HepG2 (cell line): ENCODE measurements at regions not wholly inside any gene's neighbourhood (a gene's known extent, or its start where the extent isn't known, plus 50 kb on each side); places are given as distances from the start of the nearest gene placed in this dataset.

Experiments used
- ATAC-seq: fragments of 200-7000 bp; cut with Tn5 transposase; 3 replicates; pipeline ENCODE4 v1.9.1; 2020; ENCODE audit warnings: mild to moderate bottlenecking, moderate library complexity
- BruUV-seq: library from RNA; stranded (reverse); fragments of 400-500 nt; replicated peaks from 2 replicates; lab custom pipeline; 2021; lab: Mats Ljungman, UMichigan
- CTCF ChIA-PET: fragments of 300-600 bp; formaldehyde crosslinking; extraction: SDS; loops from one replicate; lab custom pipeline; 2021; ENCODE audit warnings: low total read pairs, inconsistent platforms, low intra/inter-chr PET ratio; lab: Yijun Ruan, JAX
- POLR2A ChIA-PET: fragments of 350-600 bp; sonication (Branson Sonifier 250); formaldehyde crosslinking; loops from one replicate; lab custom pipeline; 2020; ENCODE audit warnings: antibody characterized with exemption, inconsistent platforms; lab: Yijun Ruan, JAX
- DNase-seq: peaks from one replicate; pipeline ENCODE4 v3.0.0-alpha.2; 2015; ENCODE audit warnings: low spot score
- FAIRE-seq: peaks from 3 replicates; lab custom pipeline; 2011; peaks lifted over from hg19 to GRCh38; lab: Jason Lieb, UNC
- H2AFZ ChIP-seq: one replicate; pipeline ENCODE4 v1.6.1; 2011; ENCODE audit warnings: low read length, inconsistent platforms
- H3K27ac ChIP-seq: fragments of 300-600 bp; 3 replicates; pipeline ENCODE4 v1.8.0; 2011; ENCODE audit warnings: mixed run types, mild to moderate bottlenecking, mixed read lengths, low read length, inconsistent platforms; ENCODE audit not compliant: insufficient read depth; ENCODE audit errors: extremely low read length
- H3K27me3 ChIP-seq, 2 experiments: fragments of 200-600 bp in 1 of 2; 2 replicates in 1 of 2; 3 replicates in 1 of 2; pipeline versions ENCODE4 v1.6.0 to v1.8.0; 2011; ENCODE audit warnings: low read length in 2 of 2, mild to moderate bottlenecking in 2 of 2, moderate library complexity in 2 of 2, inconsistent platforms in 1 of 2; ENCODE audit not compliant: insufficient read depth in 2 of 2, control insufficient read depth in 1 of 2
- H3K36me3 ChIP-seq, 2 experiments: fragments of 200-600 bp in 1 of 2; replicated peaks in 1 of 2; 2 replicates in 1 of 2; 3 replicates in 1 of 2; pipeline versions ENCODE4 v1.5.1 to v1.8.0; 2011; ENCODE audit warnings: low read length in 2 of 2, inconsistent platforms in 1 of 2; ENCODE audit not compliant: insufficient read depth in 2 of 2, control insufficient read depth in 1 of 2
- H3K4me1 ChIP-seq: 2 replicates; pipeline ENCODE4 v1.5.1; 2012; ENCODE audit warnings: low read length, inconsistent platforms; ENCODE audit not compliant: insufficient read depth
- H3K4me2 ChIP-seq: 2 replicates; pipeline ENCODE4 v1.6.0; 2011; ENCODE audit warnings: low read depth, low read length, inconsistent platforms
- H3K4me3 ChIP-seq, 3 experiments: fragments of 200-600 bp in 1 of 3; sonication (generic), shearing (Covaris generic) in 1 of 3; replicated peaks in 1 of 3; 2 replicates each; pipeline ENCODE4 v1.5.1; 2011 to 2016; ENCODE audit warnings: low read length in 3 of 3, inconsistent platforms in 2 of 3, low read depth in 2 of 3, mild to moderate bottlenecking in 2 of 3, control low read depth in 1 of 3, mixed read lengths in 1 of 3; ENCODE audit not compliant: insufficient read depth in 1 of 3
- H3K79me2 ChIP-seq: one replicate; pipeline ENCODE4 v1.6.1; 2011; ENCODE audit warnings: low read length, inconsistent platforms; ENCODE audit not compliant: insufficient read depth
- H3K9ac ChIP-seq: 2 replicates; pipeline ENCODE4 v1.6.0; 2011; ENCODE audit warnings: mild to moderate bottlenecking, low read depth, low read length, inconsistent platforms; ENCODE audit not compliant: insufficient read depth
- H3K9me3 ChIP-seq: 2 replicates; pipeline ENCODE4 v1.5.1; 2012; ENCODE audit warnings: mild to moderate bottlenecking, low read length
- H4K20me1 ChIP-seq: 2 replicates; pipeline ENCODE4 v1.6.0; 2011; ENCODE audit warnings: inconsistent platforms, mild to moderate bottlenecking, low read length, moderate library complexity; ENCODE audit not compliant: insufficient read depth
- CBX1 ChIP-seq: IDR thresholded peaks from one replicate; pipeline ENCODE4 v1.6.1; 2016; ENCODE audit warnings: antibody characterized with exemption, low read depth
- DDIT3 ChIP-seq: sonication (generic); formaldehyde crosslinking; IDR thresholded peaks from 2 replicates; pipeline ENCODE4 v1.4.0; 2020; ENCODE audit warnings: mild to moderate bottlenecking, missing genetic modification reagents
- HNF1A ChIP-seq, 2 experiments: sonication (generic) in 1 of 2; formaldehyde crosslinking in 1 of 2; IDR thresholded peaks; 2 replicates each; pipeline versions ENCODE4 v1.4.0 to v1.6.1; 2016 to 2020; ENCODE audit warnings: borderline replicate concordance in 1 of 2, low read depth in 1 of 2, mild to moderate bottlenecking in 1 of 2, missing genetic modification reagents in 1 of 2
- MED1 ChIP-seq: sonication (generic); formaldehyde crosslinking; IDR thresholded peaks from 2 replicates; pipeline ENCODE4 v1.4.0; 2020; ENCODE audit warnings: missing genetic modification reagents
- MTF1 ChIP-seq: sonication (generic); formaldehyde crosslinking; IDR thresholded peaks from 2 replicates; pipeline ENCODE4 v1.5.0; 2020; ENCODE audit warnings: missing genetic modification reagents
- NFE2 ChIP-seq: sonication (generic); formaldehyde crosslinking; IDR thresholded peaks from 2 replicates; pipeline ENCODE4 v1.4.0; 2020; ENCODE audit warnings: missing genetic modification reagents
- SMC3 ChIP-seq: IDR thresholded peaks from 2 replicates; pipeline ENCODE4 v1.6.1; 2011; ENCODE audit warnings: low read length, improper control_type of control experiment
- ZNF460 ChIP-seq: sonication (generic); formaldehyde crosslinking; IDR thresholded peaks from 2 replicates; pipeline ENCODE4 v1.5.1; 2020; ENCODE audit warnings: missing genetic modification reagents, mild to moderate bottlenecking, borderline replicate concordance
- whole genome bisulfite sequencing: methylation state at CpG from one replicate; pipeline ENCODE4 v1.1.6; 2017; ENCODE audit warnings: low lambda C conversion rate; 5-methylcytosine and 5-hydroxymethylcytosine counted together
- in situ Hi-C: cut with HindIII; loops from 2 replicates; pipeline ENCODE4 v1.10.0; 2017; ENCODE audit warnings: low pct_unique_long_range_greater_than_20kb; ENCODE audit not compliant: extremely low pct_ligation_motif_present
- intact Hi-C: fragments of 100-400 bp; cut with micrococcal nuclease; formaldehyde crosslinking; loops from one replicate; pipeline ENCODE4 v1.10.0; 2022; ENCODE audit not compliant: unreplicated experiment

- no peak for ATAC-seq
- H3K79me2 ChIP-seq: no peaks in the 10 kb centered on the region
- no peak for FAIRE-seq
- no peak overlapping the region for H2AFZ ChIP-seq
- in situ Hi-C loops: no loop called here
- no peak overlapping the region for H3K9ac ChIP-seq
- no peak overlapping the region for H3K4me2 ChIP-seq
- DNase-seq: no peak
- no peaks in the 10 kb centered on the region for H3K4me1 ChIP-seq
- H3K27me3 ChIP-seq: 0 out of 5 replicates have a peak, but pooled peaks cover 0 to 4% of the 10 kb centered on the region in 2 experiments
- WGBS: 1% methylated on average over 4 of the region's 4 CpGs
- no peaks in the 10 kb centered on the region for H4K20me1 ChIP-seq
- H3K4me3 ChIP-seq: no peak overlapping the region
- TF ChIP-seq SMC3: no peak
- TF ChIP-seq ZNF460 (CRISPR knock-in tag): no peak
- TF ChIP-seq DDIT3 (CRISPR knock-in tag): no peak
- TF ChIP-seq HNF1A (IDR thresholded peaks at IDR 0.05; ENCODE audit: low read depth): no peak
- no peak for TF ChIP-seq HNF1A (CRISPR knock-in tag; IDR thresholded peaks at IDR 0.05; ENCODE audit: borderline replicate concordance)
- TF ChIP-seq CBX1: no peak
- no peak for TF ChIP-seq MTF1
- TF ChIP-seq NFE2: no peak
- no peak for TF ChIP-seq MED1 (CRISPR knock-in tag)
- H3K27ac ChIP-seq: no peak overlapping the region
- no peaks in the 10 kb centered on the region for H3K9me3 ChIP-seq
- intact Hi-C loops: no loop called here
- no TSS peak for BruUV-seq
- H3K36me3 ChIP-seq: no peaks in the 10 kb centered on the region
- ChIA-PET CTCF (no interaction called here), POLR2A (no interaction called here)
These were observed 170.9 kb downstream of the KCNS3 start for GRCh38 chr2:18049325-18049724.
